HG02759 (cell line): ENCODE measurements at regions not wholly inside any gene's neighbourhood (a gene's known extent, or its start where the extent isn't known, plus 50 kb on each side); places are given as distances from the start of the nearest gene placed in this dataset.

Experiments
- ATAC-seq: cut with Tn5 transposase; IDR thresholded peaks from one replicate; pipeline ENCODE4 v1.9.1; 2021; ENCODE audit warnings: mild to moderate bottlenecking, moderate library complexity; ENCODE audit not compliant: unreplicated experiment

DNA sequence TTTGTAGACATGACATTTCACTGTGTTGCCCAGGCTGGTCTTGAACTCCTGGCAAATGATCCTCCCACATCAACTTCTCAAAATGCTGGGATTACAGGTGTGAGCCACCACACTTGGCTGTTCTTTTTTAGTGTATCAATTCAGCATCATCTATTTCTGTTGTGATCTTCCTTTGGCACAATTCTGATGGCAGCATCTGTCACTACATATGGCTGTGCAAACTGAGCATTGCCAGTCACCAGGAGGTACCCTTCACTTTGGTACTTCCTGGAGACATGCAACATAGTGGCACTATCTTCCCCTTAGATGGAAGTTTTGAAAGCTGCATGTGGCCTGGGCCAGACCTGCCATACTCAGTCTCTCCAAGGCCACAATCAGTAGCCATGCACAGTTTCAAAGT, 467.1 kb upstream of the TMPO start:
- ATAC-seq, result no peak

- no peak for ATAC-seq
Measured at GRCh38 chr12:98053202-98053601, 462.2 kb upstream of the TMPO start.

DNA sequence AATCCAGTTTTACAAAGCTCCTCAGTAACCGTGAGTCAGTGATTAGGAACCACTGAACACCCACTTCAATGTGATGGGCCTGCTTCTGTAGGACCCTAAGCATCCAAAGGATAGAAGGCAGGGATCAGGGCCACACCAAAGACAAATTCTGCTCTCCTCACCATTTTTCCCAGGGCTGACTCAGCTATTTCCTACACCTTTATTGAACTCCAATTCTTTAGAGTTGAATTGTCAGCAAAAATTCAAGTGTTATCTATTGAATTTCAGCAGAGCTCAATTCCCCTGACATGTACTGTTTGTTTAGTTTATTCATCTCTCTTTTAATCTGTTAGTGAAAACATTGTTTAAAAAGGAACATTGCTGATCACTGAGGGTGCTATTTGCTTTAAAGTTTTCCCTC, 457.7 kb upstream of the TMPO start:
- ATAC-seq, result no peak

GRCh38 chr12:98058213-98058612, 457.2 kb upstream of the TMPO start:
- ATAC-seq, result no peak

DNA sequence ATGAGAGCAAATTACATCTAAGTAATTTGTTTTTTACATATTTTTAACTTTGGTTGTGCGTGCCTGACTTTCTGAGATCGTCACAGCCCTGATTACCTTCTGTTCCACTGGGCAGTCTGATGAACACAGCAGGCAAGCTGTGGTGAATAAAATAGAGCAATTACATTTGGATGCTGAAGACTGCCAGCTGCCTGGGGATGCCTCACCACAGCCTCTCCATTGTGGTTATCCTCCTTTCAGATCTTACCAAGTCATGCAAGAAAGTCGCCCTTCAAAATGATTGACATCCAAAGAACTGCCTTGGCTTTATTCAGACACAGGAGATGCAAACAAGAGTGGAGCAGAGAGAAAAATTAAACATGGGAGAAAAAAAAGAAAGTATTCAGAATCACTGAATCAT, 456.6 kb upstream of the TMPO start:
- ATAC-seq, result no peak

- no peak for ATAC-seq
Measured at GRCh38 chr12:98059659-98060343, 455.6 kb upstream of the TMPO start.

DNA sequence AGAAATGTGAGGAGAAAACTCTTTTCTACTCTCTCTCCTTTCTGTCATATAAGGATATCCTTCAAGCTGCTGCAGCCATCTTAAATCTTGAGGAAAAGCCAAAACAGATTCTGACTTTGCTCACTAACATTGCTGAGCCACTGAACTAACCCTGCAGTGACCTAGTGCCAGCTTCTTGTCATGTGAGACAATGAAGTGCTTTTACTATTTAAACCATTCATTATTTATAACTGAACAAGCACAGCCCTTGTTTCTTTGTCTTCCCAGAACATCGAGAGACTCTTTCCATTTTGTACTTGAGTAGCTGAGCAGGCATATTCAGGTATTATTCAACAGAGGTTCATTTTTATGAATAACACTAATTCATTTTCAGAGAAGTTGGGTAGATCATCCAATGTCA, 455.0 kb upstream of the TMPO start:
- ATAC-seq, result no peak

- no peak for ATAC-seq
Measured at GRCh38 chr12:98062464-98063245, 452.7 kb upstream of the TMPO start.

DNA sequence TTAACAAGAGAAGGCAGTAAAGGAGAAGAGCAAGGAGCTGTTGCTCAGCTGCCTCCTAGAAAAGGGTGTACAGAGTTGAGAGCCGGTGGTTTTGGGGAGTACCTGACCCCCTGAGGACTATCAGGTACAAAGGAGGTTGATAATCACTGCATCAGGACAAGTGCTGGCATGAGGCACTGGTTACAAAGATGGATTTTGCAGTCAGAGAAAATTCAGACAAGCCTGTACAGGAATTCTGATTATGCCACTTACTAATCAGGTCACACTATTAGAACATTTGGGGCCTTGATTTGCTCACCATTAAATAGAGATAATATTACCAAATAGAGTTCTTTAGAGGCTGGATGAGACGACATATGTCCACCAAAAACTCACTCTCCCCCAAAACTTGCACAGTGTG, 450.9 kb upstream of the TMPO start:
- no peak for ATAC-seq

DNA sequence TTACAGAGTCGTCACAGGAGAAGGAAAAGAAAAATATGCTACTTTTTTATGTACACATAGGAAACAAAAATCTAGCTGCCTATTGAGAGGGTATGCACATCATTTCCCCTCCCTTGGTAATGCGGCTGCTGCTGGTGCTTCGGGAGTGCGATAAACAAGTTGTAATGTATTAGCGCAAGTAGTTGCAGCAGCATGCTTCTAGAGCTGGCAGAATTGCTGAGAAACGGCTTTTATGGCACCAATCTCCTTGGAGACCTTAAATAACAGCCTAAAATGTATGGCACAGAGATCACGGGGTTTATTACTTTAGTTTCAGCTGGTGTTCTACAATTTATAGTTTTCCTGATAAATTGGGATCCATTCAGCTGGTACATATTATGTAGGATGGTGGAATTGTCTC, 447.6 kb upstream of the TMPO start:
- ATAC-seq, result no peak

DNA sequence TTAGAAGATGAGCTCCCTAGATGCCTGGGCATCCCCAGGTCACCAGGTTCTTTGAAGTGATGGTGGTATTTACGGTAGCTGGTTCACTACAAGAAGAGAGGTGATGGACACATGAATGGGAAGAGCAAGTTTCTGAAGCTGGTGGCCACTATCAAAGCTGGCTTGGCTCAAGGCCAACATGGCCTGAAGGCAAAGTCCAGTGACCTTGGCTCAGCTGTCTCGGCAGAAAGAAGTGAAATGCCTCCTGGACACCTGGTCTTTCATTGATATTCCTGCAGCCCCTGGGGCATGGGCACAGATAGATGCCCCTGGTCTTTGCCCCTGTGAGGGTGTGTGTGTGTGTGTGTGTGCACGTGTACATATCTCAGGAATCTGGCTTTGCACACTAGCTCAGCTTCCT, 441.8 kb upstream of the TMPO start:
- no peak for ATAC-seq

- no peak for ATAC-seq
Measured at GRCh38 chr12:98074286-98074685, 441.1 kb upstream of the TMPO start.

GRCh38 chr12:98084391-98084790, 431.0 kb upstream of the TMPO start:
- ATAC-seq, result no peak

- no peak for ATAC-seq
Measured at GRCh38 chr12:98085046-98085755, 430.2 kb upstream of the TMPO start.

DNA sequence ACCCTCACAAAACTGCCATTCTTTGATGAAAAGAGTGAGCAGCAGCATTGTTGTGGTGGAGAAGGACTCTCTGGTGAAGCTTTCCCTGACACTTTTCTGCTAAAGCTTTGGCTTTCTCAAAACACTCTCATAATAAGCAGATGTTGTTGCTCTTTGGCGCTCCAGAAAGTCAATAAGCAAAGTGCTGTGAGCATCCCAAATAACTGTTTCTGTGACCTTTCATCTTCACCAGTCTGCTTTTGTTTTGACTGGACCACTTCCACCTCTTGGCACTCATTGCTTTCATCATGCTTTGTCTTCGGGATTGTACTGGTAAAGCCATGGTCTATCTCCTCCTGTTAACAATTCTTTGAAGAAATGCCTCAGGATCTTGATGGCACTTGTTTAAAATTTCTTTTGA, 424.7 kb upstream of the TMPO start:
- ATAC-seq, result no peak

GRCh38 chr12:98096436-98096835, 419.0 kb upstream of the TMPO start:
- no peak for ATAC-seq

DNA sequence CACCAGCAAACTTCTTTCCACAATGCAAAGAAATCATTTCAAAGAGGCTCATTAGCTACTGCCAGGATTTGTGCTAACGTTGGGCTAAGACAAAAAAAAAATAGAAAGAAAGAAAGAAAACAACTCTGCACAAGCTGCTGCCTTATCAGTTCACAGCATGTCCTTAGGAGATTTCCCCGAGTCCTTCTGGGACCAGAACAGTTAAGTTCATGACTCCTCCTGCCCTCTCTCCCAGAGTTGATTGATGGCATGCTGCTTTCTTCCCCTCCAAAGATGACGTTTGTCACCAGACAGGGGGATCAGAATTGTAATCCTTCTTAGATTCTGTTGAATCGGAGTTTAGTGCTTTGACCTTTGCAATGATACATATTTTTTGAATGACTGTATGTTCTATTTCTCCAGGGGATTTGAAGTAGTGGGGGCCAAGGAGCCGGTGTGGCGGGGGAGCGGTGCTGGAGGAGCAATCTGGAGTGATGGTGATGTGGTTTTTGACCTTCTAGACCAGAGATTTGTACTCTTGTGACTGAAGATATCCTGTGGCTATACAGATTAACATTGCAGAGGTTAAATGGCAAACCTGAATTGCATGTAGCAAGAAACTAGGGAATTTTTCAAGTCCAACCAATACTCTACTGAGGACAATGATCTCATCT, 409.2 kb upstream of the TMPO start:
- ATAC-seq, result no peak

GRCh38 chr12:98109266-98109665, 406.1 kb upstream of the TMPO start:
- ATAC-seq, result no peak

DNA sequence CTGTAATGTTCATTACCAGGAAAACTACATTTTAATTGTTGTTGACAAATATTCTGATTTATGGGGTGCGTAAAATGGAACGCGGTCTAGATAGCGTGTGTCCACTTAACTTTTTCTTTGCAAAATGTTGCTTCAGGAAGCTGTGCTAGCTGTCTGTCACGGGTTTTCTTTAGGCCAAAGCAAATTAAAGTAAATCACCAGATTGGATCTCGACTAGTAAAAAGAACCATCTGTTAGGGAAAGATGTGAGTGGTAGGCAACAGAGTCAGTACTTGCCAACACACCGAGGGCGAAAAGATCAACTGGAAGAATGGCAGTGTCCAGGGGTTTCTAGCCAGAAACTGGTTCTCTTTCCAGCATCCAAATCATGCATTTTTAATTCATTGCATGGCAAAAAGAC, 404.9 kb upstream of the TMPO start:
- ATAC-seq, result no peak

DNA sequence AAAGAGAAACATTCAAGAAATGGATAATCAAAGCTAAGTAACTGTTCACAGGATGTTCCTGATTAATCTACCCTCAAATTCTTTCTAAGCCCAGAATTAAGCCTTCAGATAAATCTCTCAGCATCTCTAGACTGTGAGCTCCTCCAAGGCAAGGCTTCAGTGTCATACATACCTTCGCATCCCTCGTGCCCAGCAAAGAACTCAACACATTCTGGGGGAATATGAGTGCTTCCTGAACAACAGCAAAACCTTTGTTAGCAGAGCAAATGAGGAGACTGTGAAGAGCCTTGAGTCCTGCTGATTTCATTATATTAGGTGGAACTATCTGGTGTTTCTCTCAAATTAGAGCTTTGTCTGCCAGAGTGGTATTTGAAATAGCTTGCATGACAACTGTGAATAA, 401.8 kb upstream of the TMPO start:
- ATAC-seq, result no peak

GRCh38 chr12:98121963-98122362, 393.4 kb upstream of the TMPO start:
- ATAC-seq, result no peak
